ENCODE measurements at regions not wholly inside any gene's neighbourhood (a gene's known extent, or its start where the extent isn't known, plus 50 kb on each side); places are given as distances from the start of the nearest gene placed in this dataset.
"Not testable (repeated sequence)": the region's sequence is repeated elsewhere in the genome, so short reads cannot be mapped to it uniquely, and the experiment has no call there.

- ATAC-seq (no peak), DNase-seq (no peak)
- H3K27me3 ChIP-seq (ENCODE audit: low read depth): no peaks in the 10 kb centered on the region
- no peaks in the 10 kb centered on the region for H3K4me1 ChIP-seq
- H3K4me3 ChIP-seq: no peak overlapping the region
- peaks cover 5% of the 10 kb centered on the region for H3K9me3 ChIP-seq
- no peak overlapping the region for H3K27ac ChIP-seq
- intact Hi-C loops (cut with DNase I): no loop called here
- TF ChIP-seq CTCF (IDR thresholded peaks at IDR 0.05): no peak
- H3K36me3 ChIP-seq: no peaks in the 10 kb centered on the region
Observed at GRCh38 chr18:39238981-39239660, 1673.5 kb upstream of the CELF4 start.

- no peak for TF ChIP-seq CTCF (IDR thresholded peaks at IDR 0.05)
- H3K27me3 ChIP-seq (ENCODE audit: low read depth): no peaks in the 10 kb centered on the region
- H3K4me3 ChIP-seq: no peak overlapping the region
- no peak for DNase-seq
- no peaks in the 10 kb centered on the region for H3K36me3 ChIP-seq
- intact Hi-C loops (cut with DNase I): no loop called here
- ATAC-seq: peak in 1 of 2 donors; percentile 46
- no peaks in the 10 kb centered on the region for H3K4me1 ChIP-seq
- no peak overlapping the region for H3K27ac ChIP-seq
- H3K9me3 ChIP-seq: peaks cover 5% of the 10 kb centered on the region
Observed at GRCh38 chr18:39235118-39235719, 1669.6 kb upstream of the CELF4 start.

GRCh38 chr18:39232937-39233336 is 1667.3 kb upstream of the CELF4 start:
- ATAC-seq (peak in 1 of 2 donors; percentile 45), DNase-seq (no peak)
- no peaks in the 10 kb centered on the region for H3K27me3 ChIP-seq (ENCODE audit: low read depth)
- no peak for TF ChIP-seq CTCF (IDR thresholded peaks at IDR 0.05)
- H3K4me3 ChIP-seq: no peak overlapping the region
- intact Hi-C loops (cut with DNase I): no loop called here
- no peaks in the 10 kb centered on the region for H3K4me1 ChIP-seq
- H3K36me3 ChIP-seq: no peaks in the 10 kb centered on the region
- no peak overlapping the region for H3K27ac ChIP-seq
- H3K9me3 ChIP-seq: peaks cover 5% of the 10 kb centered on the region

GRCh38 chr18:39232490-39232889 is 1666.9 kb upstream of the CELF4 start:
- Histone ChIP-seq H3K4me1 (no peaks in the 10 kb centered on the region), H3K9me3 (peaks cover 5% of the 10 kb centered on the region), H3K27ac (no peak overlapping the region), H3K4me3 (no peak overlapping the region), H3K27me3 (ENCODE audit: low read depth) (no peaks in the 10 kb centered on the region), H3K36me3 (no peaks in the 10 kb centered on the region)
- TF ChIP-seq CTCF (IDR thresholded peaks at IDR 0.05): no peak
- ATAC-seq (no peak), DNase-seq (no peak)
- intact Hi-C loops (cut with DNase I): no loop called here

- no peak for TF ChIP-seq CTCF (IDR thresholded peaks at IDR 0.05)
- Histone ChIP-seq H3K9me3 (peaks cover 1% of the 10 kb centered on the region), H3K36me3 (no peaks in the 10 kb centered on the region), H3K27ac (no peak overlapping the region), H3K4me1 (no peaks in the 10 kb centered on the region), H3K27me3 (ENCODE audit: low read depth) (no peaks in the 10 kb centered on the region), H3K4me3 (no peak overlapping the region)
- intact Hi-C loops (cut with DNase I): no loop called here
- DNase-seq (no peak), ATAC-seq (no peak)
Observed at GRCh38 chr18:39230086-39230803, 1664.6 kb upstream of the CELF4 start.

GRCh38 chr18:39227769-39228168 is 1662.2 kb upstream of the CELF4 start:
- H3K27me3 ChIP-seq (ENCODE audit: low read depth); H3K27ac ChIP-seq; H3K9me3 ChIP-seq; H3K4me1 ChIP-seq; H3K4me3 ChIP-seq; intact Hi-C loops (cut with DNase I); ATAC-seq; H3K36me3 ChIP-seq; DNase-seq: not testable (repeated sequence)
